Mesenchymal stem cell (in vitro differentiated cells and primary cell): ENCODE measurements at regions not wholly inside any gene's neighbourhood (a gene's known extent, or its start where the extent isn't known, plus 50 kb on each side); places are given as distances from the start of the nearest gene placed in this dataset.

Experiments
- DNase-seq: peaks from one replicate; pipeline ENCODE4 v3.0.0-alpha.2; 2013
- H2AFZ ChIP-seq: one replicate; pipeline ENCODE4 v1.6.1; 2013; ENCODE audit warnings: low read depth, mild to moderate bottlenecking, control low read depth, inconsistent platforms, low read length, moderate library complexity
- H2AK5ac ChIP-seq: 2 replicates; pipeline ENCODE4 v1.6.1; 2013; ENCODE audit warnings: low read length, moderate library complexity, mild to moderate bottlenecking, inconsistent platforms; ENCODE audit not compliant: severe bottlenecking
- H2BK120ac ChIP-seq: one replicate; pipeline ENCODE4 v1.6.1; 2013; ENCODE audit warnings: low read depth, mild to moderate bottlenecking, inconsistent platforms, low read length, moderate library complexity
- H2BK12ac ChIP-seq, 2 experiments: one replicate each; pipeline ENCODE4 v1.6.1; 2013; ENCODE audit warnings: inconsistent platforms in 2 of 2, low read length in 2 of 2, mild to moderate bottlenecking in 2 of 2, moderate library complexity in 2 of 2, control low read depth in 1 of 2
- H2BK15ac ChIP-seq: one replicate; pipeline ENCODE4 v1.6.1; 2013; ENCODE audit warnings: mild to moderate bottlenecking, low read depth, inconsistent platforms; ENCODE audit not compliant: poor library complexity, severe bottlenecking
- H2BK5ac ChIP-seq: 2 replicates; pipeline ENCODE4 v1.6.1; 2013; ENCODE audit warnings: low read depth, mild to moderate bottlenecking, low read length, control low read depth, inconsistent platforms; ENCODE audit not compliant: poor library complexity, severe bottlenecking
- H3K14ac ChIP-seq, 2 experiments: one replicate each; pipeline ENCODE4 v1.6.1; 2013; ENCODE audit warnings: inconsistent platforms in 2 of 2, low read length in 2 of 2, control low read depth in 1 of 2, mild to moderate bottlenecking in 1 of 2, moderate library complexity in 1 of 2
- H3K18ac ChIP-seq, 2 experiments: one replicate each; pipeline ENCODE4 v1.6.1; 2013; ENCODE audit warnings: inconsistent platforms in 2 of 2, low read length in 2 of 2, control low read depth in 1 of 2, low read depth in 1 of 2, mild to moderate bottlenecking in 1 of 2
- H3K23ac ChIP-seq, 2 experiments: one replicate each; pipeline ENCODE4 v1.6.1; 2013; ENCODE audit warnings: inconsistent platforms in 2 of 2, low read length in 2 of 2, mild to moderate bottlenecking in 2 of 2, moderate library complexity in 2 of 2, control low read depth in 1 of 2
- H3K27ac ChIP-seq: 2 replicates; pipeline ENCODE4 v1.5.1; 2013; ENCODE audit warnings: mild to moderate bottlenecking, moderate library complexity, low read length, control low read depth, inconsistent platforms; ENCODE audit not compliant: poor library complexity, severe bottlenecking
- H3K27me3 ChIP-seq, 2 experiments: 2 replicates each; pipeline versions ENCODE4 v1.6.1 to v1.7.0; 2013; ENCODE audit warnings: low read length in 2 of 2, mild to moderate bottlenecking in 2 of 2, moderate library complexity in 2 of 2, control low read depth in 1 of 2, inconsistent platforms in 1 of 2; ENCODE audit not compliant: control insufficient read depth in 1 of 2, insufficient read depth in 1 of 2
- H3K36me3 ChIP-seq, 2 experiments: 2 replicates each; pipeline versions ENCODE4 v1.6.1 to v1.7.0; 2013; ENCODE audit warnings: low read length in 2 of 2, control low read depth in 1 of 2, inconsistent platforms in 1 of 2, low read depth in 1 of 2, mild to moderate bottlenecking in 1 of 2; ENCODE audit not compliant: insufficient read depth in 2 of 2, control insufficient read depth in 1 of 2
- H3K4ac ChIP-seq, 2 experiments: one replicate each; pipeline ENCODE4 v1.6.1; 2013; ENCODE audit warnings: inconsistent platforms in 2 of 2, low read length in 2 of 2, mild to moderate bottlenecking in 2 of 2, moderate library complexity in 2 of 2, control low read depth in 1 of 2, low read depth in 1 of 2
- H3K4me1 ChIP-seq: 2 replicates; pipeline ENCODE4 v1.6.1; 2013; ENCODE audit warnings: low read depth, low read length, control low read depth; ENCODE audit not compliant: control insufficient read depth, insufficient read depth
- H3K4me2 ChIP-seq: 2 replicates; pipeline ENCODE4 v1.6.1; 2013; ENCODE audit warnings: low read length, mild to moderate bottlenecking, inconsistent platforms; ENCODE audit not compliant: poor library complexity, severe bottlenecking
- H3K4me3 ChIP-seq, 2 experiments: 2 replicates each; pipeline versions ENCODE4 v1.5.1 to v1.7.0; 2013; ENCODE audit warnings: low read length in 2 of 2, mild to moderate bottlenecking in 2 of 2, control low read depth in 1 of 2, low read depth in 1 of 2; ENCODE audit not compliant: insufficient read depth in 1 of 2
- H3K79me1 ChIP-seq: replicated peaks from 2 replicates; pipeline ENCODE4 v1.6.1; 2013; ENCODE audit warnings: mild to moderate bottlenecking, control low read depth, low read length, inconsistent platforms; ENCODE audit not compliant: poor library complexity, severe bottlenecking
- H3K9ac ChIP-seq: 2 replicates; pipeline ENCODE4 v1.7.0; 2013; ENCODE audit warnings: mild to moderate bottlenecking, low read length, moderate library complexity
- H3K9me3 ChIP-seq: 2 replicates; pipeline ENCODE4 v1.7.0; 2013; ENCODE audit warnings: mild to moderate bottlenecking, low read length; ENCODE audit not compliant: control insufficient read depth
- H4K8ac ChIP-seq: one replicate; pipeline ENCODE4 v1.6.1; 2013; ENCODE audit warnings: inconsistent platforms, mild to moderate bottlenecking, low read length, moderate library complexity
- H4K91ac ChIP-seq: one replicate; pipeline ENCODE4 v1.6.1; 2013; ENCODE audit warnings: mild to moderate bottlenecking, low read length, inconsistent platforms
- WGBS: methylation state at CpG from one replicate; pipeline ENCODE4 v1.1.7; 2013; ENCODE audit warnings: mixed read lengths; 5-methylcytosine and 5-hydroxymethylcytosine counted together

DNA sequence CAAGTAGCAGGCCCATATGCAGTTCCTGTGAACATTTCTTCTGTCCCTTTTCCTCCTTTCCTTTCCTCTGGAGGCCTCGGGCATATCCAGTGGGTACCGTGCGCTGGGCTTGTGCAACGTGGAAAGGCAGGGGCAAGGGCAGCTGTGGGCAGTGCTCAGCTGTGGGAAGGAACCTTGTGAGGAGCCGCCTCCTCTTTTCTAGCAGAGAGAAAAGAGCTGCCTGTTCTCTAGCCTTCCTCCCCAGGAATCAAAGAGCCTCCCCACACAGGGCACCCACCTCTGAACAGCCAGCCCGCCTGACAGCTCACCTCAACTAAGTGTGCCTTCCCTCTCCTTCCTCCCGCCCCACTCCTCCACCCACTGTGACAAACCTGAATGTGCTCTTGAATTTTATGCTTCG is 143.3 kb upstream of the HDDC2 start:
- Histone ChIP-seq H2BK120ac (no peak overlapping the region), H3K9ac (no peak overlapping the region), H3K23ac (no peak overlapping the region), H2BK5ac (no peak overlapping the region), H3K27ac (no peak overlapping the region), H3K9me3 (peaks cover 5% of the 10 kb centered on the region), H2AFZ (no peak overlapping the region), H2BK15ac (no peak overlapping the region), H3K79me1 (no peaks in the 10 kb centered on the region), H3K18ac (peak overlapping the region in 1 of 2 experiments; percentile 54), H3K4me1 (no peaks in the 10 kb centered on the region), H3K14ac (no peak overlapping the region), H3K4ac (no peak overlapping the region), H2BK12ac (no peak overlapping the region), H4K8ac (no peak overlapping the region), H3K4me2 (no peak overlapping the region), H3K4me3 (no peak overlapping the region), H2AK5ac (no peak overlapping the region), H3K27me3 (peaks cover 0 to 11% of the 10 kb centered on the region in 2 experiments), H3K36me3 (no peaks in the 10 kb centered on the region), H4K91ac (peak overlapping the region; percentile 24)
- WGBS = 96% methylated on average over 4 of the region's 8 CpGs
- no peak for DNase-seq

DNA sequence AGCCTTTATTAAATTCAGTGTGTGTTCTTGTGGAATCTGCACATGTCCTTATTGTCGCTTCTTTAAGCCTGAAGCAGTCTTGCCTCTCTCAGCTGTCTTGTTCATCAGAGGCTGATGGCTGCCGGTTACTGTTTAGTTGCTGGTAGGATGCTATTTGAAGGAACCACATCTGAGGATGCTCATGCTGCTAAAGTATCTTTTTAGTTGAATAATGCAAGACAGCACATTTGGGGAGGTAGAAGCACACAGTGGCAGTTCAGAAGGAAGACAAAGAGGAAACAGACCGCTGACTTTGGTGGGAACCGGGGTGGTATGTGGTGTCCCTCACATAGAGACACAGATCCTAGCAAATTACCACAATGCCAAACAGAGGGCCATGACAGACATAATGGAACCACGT is 144.2 kb upstream of the HDDC2 start:
- Histone ChIP-seq H2BK5ac (no peak overlapping the region), H3K27ac (no peak overlapping the region), H3K4me1 (no peaks in the 10 kb centered on the region), H3K14ac (no peak overlapping the region), H3K4me2 (no peak overlapping the region), H3K27me3 (peaks cover 0 to 11% of the 10 kb centered on the region in 2 experiments), H4K8ac (no peak overlapping the region), H4K91ac (no peak overlapping the region), H2AK5ac (no peak overlapping the region), H2BK12ac (no peak overlapping the region), H2AFZ (no peak overlapping the region), H3K4ac (no peak overlapping the region), H3K9ac (no peak overlapping the region), H3K79me1 (no peaks in the 10 kb centered on the region), H3K23ac (no peak overlapping the region), H3K18ac (no peak overlapping the region), H3K9me3 (peaks cover 7% of the 10 kb centered on the region), H2BK120ac (no peak overlapping the region), H2BK15ac (no peak overlapping the region), H3K36me3 (no peaks in the 10 kb centered on the region), H3K4me3 (no peak overlapping the region)
- WGBS = 94% methylated on average over 4 of the region's 5 CpGs
- DNase-seq = no peak

- H3K79me1 ChIP-seq = no peaks in the 10 kb centered on the region
- 50% methylated on average over 2 of the region's 2 CpGs for WGBS
Observed at GRCh38 chr6:125451750-125452149, 150.0 kb upstream of the HDDC2 start.

DNA sequence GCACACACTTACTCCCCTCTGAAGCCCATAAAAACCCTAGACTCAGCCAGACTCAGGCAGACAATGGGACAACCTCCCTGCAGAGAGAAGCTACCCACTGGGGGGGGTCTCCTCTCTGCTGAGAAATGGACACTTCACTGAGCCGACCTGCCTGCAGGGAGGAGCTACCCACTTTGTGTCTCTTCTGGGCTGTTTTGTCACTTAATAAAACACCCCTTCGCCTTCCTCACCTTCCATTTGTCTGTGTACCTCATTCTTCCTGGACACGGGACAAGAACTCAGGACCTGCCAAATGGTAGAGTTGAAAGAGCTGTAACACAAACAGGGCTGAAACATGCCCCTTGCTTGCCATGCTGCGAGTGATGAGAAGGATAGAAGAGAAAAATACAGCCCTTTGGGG is 151.7 kb upstream of the HDDC2 start:
- Histone ChIP-seq H4K8ac (no peak overlapping the region), H2BK15ac (no peak overlapping the region), H2BK5ac (no peak overlapping the region), H3K4me3 (no peak overlapping the region), H3K27ac (no peak overlapping the region), H2BK120ac (no peak overlapping the region), H2BK12ac (no peak overlapping the region), H3K14ac (no peak overlapping the region), H2AK5ac (no peak overlapping the region), H3K23ac (no peak overlapping the region), H3K4ac (no peak overlapping the region), H4K91ac (no peak overlapping the region), H2AFZ (no peak overlapping the region), H3K18ac (no peak overlapping the region), H3K4me2 (no peak overlapping the region), H3K79me1 (no peaks in the 10 kb centered on the region), H3K36me3 (no peaks in the 10 kb centered on the region), H3K4me1 (no peaks in the 10 kb centered on the region), H3K9ac (no peak overlapping the region), H3K27me3 (no peaks in the 10 kb centered on the region), H3K9me3 (peaks cover 16% of the 10 kb centered on the region)
- WGBS = 66% methylated on average over 4 of the region's 4 CpGs
- no peak for DNase-seq

More at GRCh38 chr6:125451750-125452149, 150.0 kb upstream of the HDDC2 start:
- H3K9ac ChIP-seq = no peak overlapping the region
- H3K36me3 ChIP-seq = no peaks in the 10 kb centered on the region
- no peak overlapping the region for H3K23ac ChIP-seq
- H3K4me2 ChIP-seq = no peak overlapping the region
- no peak overlapping the region for H3K4me3 ChIP-seq
- no peak overlapping the region for H4K8ac ChIP-seq
- H3K4ac ChIP-seq = no peak overlapping the region
- no peak overlapping the region for H3K14ac ChIP-seq
- no peak overlapping the region for H4K91ac ChIP-seq
- H3K9me3 ChIP-seq = peaks cover 16% of the 10 kb centered on the region
- no peak overlapping the region for H2AFZ ChIP-seq
- no peaks in the 10 kb centered on the region for H3K4me1 ChIP-seq
- H3K27ac ChIP-seq = no peak overlapping the region
- no peak for DNase-seq
- no peak overlapping the region for H2BK120ac ChIP-seq
- no peaks in the 10 kb centered on the region for H3K27me3 ChIP-seq
- H3K18ac ChIP-seq = no peak overlapping the region
- H2BK12ac ChIP-seq = no peak overlapping the region
- no peak overlapping the region for H2BK15ac ChIP-seq
- no peak overlapping the region for H2AK5ac ChIP-seq
- H2BK5ac ChIP-seq = no peak overlapping the region
